ENCODE measurements at regions not wholly inside any gene's neighbourhood (a gene's known extent, or its start where the extent isn't known, plus 50 kb on each side); places are given as distances from the start of the nearest gene placed in this dataset.

GRCh38 chr16:13429416-13429815 lies 490.5 kb upstream of the ERCC4 start:
- Histone ChIP-seq H3K79me1 (ENCODE audit: low read depth in 1 of 2, low read length in 2 of 2) (no peaks in the 10 kb centered on the region), H3K27ac (ENCODE audit: insufficient read depth, low read length) (no peak overlapping the region), H4K5ac (ENCODE audit: low read depth, low read length) (no peak overlapping the region), H2BK20ac (ENCODE audit: low read depth, low read length) (no peak overlapping the region), H2BK5ac (ENCODE audit: low read depth, low read length, poor library complexity, severe bottlenecking) (no peak overlapping the region), H3K9ac (ENCODE audit: low read depth, low read length) (no peak overlapping the region), H2BK120ac (ENCODE audit: low read depth, low read length) (no peak overlapping the region), H3K27me3 (ENCODE audit: control insufficient read depth, insufficient read depth, low read length) (no peaks in the 10 kb centered on the region), H3K14ac (replicated peaks; ENCODE audit: low read depth, low read length) (no peak overlapping the region), H2AK9ac (replicated peaks; ENCODE audit: low read depth, low read length, poor library complexity) (no peak overlapping the region), H3K56ac (ENCODE audit: extremely low read depth, insufficient read depth, low read length) (no peak overlapping the region), H3K9me3 (ENCODE audit: control insufficient read depth, insufficient read depth, low read length) (peaks cover 9% of the 10 kb centered on the region), H3K4me3 (ENCODE audit: insufficient read depth, low read depth, low read length) (no peak overlapping the region), H3K4me1 (ENCODE audit: control insufficient read depth, insufficient read depth, low read length) (no peaks in the 10 kb centered on the region), H3K18ac (ENCODE audit: low read depth, low read length) (no peak overlapping the region), H3K4me2 (ENCODE audit: low read depth, low read length) (no peak overlapping the region), H3K4ac (ENCODE audit: low read depth, low read length) (no peak overlapping the region), H2BK15ac (ENCODE audit: low read depth, low read length) (no peak overlapping the region), H4K20me1 (ENCODE audit: insufficient read depth, low read length) (no peaks in the 10 kb centered on the region), H2AFZ (replicated peaks; ENCODE audit: low read length, poor library complexity) (no peak overlapping the region), H3K9me1 (ENCODE audit: insufficient read depth, low read length) (no peaks in the 10 kb centered on the region), H3K23ac (ENCODE audit: low read depth, low read length) (no peak overlapping the region), H4K8ac (ENCODE audit: low read depth in 2 of 2, low read length in 2 of 2) (no peak overlapping the region), H3K36me3 (ENCODE audit: control insufficient read depth, insufficient read depth, low read length) (no peaks in the 10 kb centered on the region), H4K91ac (ENCODE audit: insufficient read depth, low read depth, low read length) (no peak overlapping the region), H2AK5ac (ENCODE audit: low read depth, low read length) (no peak overlapping the region)
- whole genome bisulfite sequencing, 2 experiments (ENCODE audit: extremely low coverage in 2 of 2, insufficient read length in 1 of 2) = no CpG with 5 or more reads among the region's 1 CpG
- dilution Hi-C loops (cut with HindIII; ENCODE audit: low sequenced_read_pairs, unreplicated experiment) (no loop called here), in situ Hi-C loops (cut with MboI; ENCODE audit: low sequenced_read_pairs) (no loop called here), intact Hi-C loops (cut with micrococcal nuclease) (no loop called here)
- POLR2A ChIA-PET (ENCODE audit: unreplicated experiment) = no interaction called here
- DNase-seq (no peak), ATAC-seq (ENCODE audit: low read depth) (no peak)
- CTCF ChIA-PET = no interaction called here
- no TSS peak for BruUV-seq (replicated peaks)
- TF ChIP-seq BHLHE40 (IDR thresholded peaks at IDR 0.05; ENCODE audit: low read depth, low read length) = no peak
- TF ChIP-seq CEBPB (IDR thresholded peaks at IDR 0.05; ENCODE audit: low read depth, low read length) = no peak
- no peak for TF ChIP-seq RFX5 (IDR thresholded peaks at IDR 0.05; ENCODE audit: low read depth, low read length)
- no peak for TF ChIP-seq RCOR1 (IDR thresholded peaks at IDR 0.05; ENCODE audit: insufficient replicate concordance, low read length)
- no peak for TF ChIP-seq POLR2A (IDR thresholded peaks at IDR 0.05; ENCODE audit: low read depth, low read length)
- TF ChIP-seq MAZ (IDR thresholded peaks at IDR 0.05; ENCODE audit: borderline replicate concordance, low read depth, low read length) = no peak
- TF ChIP-seq SMC3 (IDR thresholded peaks at IDR 0.05; ENCODE audit: low read depth, low read length) = no peak

Measured in IMR-90 (cell line).